GM18873 (cell line): ENCODE measurements at regions not wholly inside any gene's neighbourhood (a gene's known extent, or its start where the extent isn't known, plus 50 kb on each side); places are given as distances from the start of the nearest gene placed in this dataset.

Experiments
- ATAC-seq: cut with Tn5 transposase; IDR thresholded peaks from one replicate; pipeline ENCODE4 v1.9.1; 2021; ENCODE audit warnings: mild to moderate bottlenecking, moderate library complexity, moderate number of reproducible peaks; ENCODE audit not compliant: unreplicated experiment, low FRiP score

DNA sequence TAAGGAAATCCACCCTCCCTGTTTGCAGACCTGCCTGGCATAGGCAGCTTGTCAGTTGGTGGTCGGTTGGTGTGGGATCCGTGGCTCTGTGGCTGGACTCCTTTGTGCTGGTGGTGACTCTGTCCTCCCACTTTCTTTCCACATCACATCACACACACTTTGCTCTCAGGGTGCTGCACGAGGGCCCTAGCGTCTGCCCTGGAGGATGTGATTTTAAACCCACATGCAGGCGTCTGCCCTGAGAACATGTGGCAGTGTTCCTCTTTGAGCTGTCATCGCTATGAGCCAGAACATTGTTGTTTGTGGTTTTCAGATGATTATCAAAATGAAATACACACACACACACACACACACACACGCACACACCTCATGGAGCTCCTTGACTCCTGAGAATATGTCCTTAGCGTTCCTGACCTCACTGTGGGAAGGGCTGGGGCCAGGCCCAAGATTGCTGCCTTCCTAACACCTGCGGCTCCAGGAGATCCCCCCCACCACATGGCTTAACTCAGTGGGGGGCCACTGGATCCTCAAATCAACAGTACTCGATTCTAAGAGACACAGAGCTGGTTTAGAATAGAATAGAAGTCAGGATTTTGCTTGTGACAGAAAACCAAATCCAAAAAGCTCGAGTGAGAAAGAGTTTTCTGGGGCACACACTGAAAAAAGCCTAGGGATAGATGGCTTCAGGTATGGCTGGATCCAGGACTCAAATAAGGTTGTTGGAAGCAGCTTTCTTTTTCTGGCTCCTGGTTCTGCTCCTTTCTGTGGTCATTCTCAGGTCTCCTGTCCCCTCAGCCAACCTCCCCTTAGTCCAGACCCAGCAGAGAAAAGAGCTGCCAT lies 54.8 kb downstream of the RTP5 start:
- ATAC-seq, result no peak

DNA sequence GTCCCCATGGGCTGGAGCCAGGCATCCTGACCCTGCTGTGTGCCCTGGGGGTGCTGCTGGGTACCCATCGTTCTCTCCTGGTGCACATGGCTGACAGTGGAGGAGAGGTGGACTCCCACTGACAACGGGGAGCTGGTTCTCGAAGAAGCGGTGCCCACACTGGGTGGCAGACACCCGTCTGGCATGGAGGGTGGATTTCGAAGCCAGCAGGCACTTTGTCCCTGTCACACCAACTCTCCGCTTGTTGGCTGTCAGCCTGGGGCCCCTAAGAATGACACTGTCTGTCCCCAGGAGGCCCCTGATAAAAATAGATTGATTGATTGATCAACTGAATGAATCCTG lies 55.4 kb downstream of the RTP5 start:
- no peak for ATAC-seq

DNA sequence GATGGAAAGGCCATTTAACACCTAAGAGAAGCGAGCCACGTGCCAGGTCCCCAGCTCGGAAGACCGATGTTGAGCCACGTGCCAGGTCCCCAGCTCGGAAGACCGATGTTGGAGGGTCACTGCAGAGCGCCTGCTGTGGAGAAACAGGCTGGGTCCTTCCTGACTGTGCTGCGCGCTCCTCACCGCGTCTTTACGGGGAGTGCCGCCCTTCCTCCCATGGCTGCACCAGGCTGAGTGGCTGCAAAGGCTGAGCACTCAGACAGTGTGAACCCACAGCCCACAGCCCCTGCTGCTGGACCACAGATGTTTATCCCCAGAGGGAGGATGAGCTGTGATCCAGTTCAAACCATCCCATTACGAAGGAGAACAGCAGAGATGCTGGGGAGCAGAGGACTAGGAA lies 55.7 kb downstream of the RTP5 start:
- no peak for ATAC-seq

DNA sequence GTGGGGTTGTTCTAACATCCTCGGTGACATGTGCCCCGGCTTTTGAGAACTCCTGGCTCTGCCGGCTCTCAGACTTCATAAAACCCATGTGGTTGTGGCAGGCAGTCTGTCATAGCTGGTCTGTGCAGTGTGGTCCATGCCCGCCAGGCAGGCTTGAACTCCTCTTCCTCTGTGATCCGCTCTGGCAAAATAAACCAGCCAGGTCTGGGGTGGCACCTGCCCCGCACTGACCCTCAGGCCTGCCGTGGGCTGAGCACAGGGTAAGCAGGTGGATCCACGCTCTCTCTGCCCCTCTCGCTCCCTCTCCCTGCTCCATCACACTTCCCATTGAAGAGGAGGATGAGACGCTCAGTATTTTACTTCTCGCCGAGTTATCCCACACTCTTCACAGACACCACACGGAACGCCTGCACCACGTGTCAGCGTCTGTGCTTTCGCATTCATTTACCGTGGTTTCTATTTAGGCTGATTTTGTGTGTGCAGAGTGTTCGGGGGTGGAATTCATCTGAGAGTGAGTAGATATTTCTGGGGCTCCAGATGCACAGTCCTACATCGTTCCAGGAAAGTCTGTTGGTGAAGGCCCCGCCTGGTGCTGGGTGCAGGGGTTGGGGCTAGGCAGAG lies 56.4 kb downstream of the RTP5 start:
- ATAC-seq, result no peak

DNA sequence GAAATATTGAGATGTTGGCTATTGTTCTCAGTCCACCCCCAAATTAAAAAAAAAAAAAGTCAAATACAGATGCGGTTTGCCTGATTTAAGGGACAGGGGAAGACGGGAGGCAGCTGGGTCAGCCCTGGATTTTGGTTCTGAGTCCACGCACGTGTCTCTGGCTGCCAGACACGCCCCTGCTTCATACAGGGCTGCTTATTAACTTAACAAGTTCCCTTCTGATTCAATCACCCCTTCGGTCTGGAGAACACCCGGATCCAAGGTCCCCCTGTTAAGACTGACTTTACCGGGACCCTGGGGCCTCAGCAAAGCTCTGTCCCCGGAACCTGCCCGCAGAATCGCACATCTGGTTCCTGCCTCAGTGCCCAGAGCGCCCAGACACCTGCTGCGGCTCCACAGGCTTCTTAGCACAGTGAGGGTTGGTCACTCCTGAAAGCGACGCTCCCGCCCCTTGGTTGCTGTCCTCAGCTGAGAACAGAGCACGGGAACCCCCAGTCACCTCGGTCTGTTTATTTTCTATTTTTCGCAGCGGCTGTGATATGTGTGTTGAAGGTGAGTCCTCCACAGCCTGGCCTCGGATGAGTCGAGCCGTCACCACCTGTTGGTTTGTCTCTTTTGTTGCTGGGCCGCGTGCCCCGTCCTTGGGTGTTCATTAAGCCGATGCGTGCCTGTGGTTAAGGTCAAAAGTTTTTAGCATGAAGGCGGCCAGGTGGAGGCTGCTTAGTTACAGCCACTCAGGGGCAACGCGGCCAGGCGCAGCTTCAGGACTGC lies 57.2 kb downstream of the RTP5 start:
- ATAC-seq, result no peak

DNA sequence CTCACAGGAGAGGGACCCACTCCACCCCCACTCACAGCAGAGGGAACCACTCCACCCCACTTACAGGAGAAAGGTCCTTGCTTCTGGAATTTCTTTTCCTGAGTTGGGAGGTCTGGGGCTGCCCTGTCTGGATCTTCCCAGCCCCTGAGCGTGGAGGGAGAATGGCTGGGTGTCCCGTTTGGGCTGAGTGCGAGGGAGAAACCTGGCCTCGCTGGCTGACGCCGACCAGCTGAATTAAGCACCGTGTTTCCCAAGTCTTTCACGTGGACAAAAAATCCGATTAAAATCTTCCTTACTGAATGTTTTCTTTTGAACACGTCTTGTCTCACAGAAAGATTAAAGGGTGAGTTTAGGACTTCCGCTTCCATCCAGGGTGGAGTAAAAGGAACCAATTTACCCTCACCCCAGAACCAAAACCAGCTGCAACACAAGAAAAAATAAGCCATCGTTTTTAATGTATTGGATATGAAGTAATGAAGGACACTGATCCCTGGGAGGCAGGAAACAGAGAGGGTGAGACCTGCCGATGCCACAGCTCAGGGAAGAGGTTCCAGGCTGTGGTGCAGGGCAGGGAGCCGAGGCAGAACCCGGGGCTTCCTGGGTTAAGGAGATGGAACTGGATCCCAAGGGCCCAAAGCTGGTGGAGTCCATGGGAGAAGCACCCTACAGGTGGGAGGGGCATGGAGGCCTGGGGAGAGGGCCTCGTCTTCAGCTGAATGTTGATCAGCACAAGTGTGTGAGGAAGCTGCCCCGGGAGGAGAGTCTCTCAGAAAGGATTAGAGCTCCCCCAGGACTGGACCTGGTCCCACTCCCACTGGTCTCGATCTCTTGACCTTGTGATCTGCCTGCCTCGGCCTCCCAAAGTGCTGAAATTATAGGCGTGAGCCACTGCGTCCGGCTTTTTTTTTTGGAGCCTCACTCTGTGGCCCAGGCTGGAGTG lies 60.3 kb downstream of the RTP5 start:
- ATAC-seq, result no peak

DNA sequence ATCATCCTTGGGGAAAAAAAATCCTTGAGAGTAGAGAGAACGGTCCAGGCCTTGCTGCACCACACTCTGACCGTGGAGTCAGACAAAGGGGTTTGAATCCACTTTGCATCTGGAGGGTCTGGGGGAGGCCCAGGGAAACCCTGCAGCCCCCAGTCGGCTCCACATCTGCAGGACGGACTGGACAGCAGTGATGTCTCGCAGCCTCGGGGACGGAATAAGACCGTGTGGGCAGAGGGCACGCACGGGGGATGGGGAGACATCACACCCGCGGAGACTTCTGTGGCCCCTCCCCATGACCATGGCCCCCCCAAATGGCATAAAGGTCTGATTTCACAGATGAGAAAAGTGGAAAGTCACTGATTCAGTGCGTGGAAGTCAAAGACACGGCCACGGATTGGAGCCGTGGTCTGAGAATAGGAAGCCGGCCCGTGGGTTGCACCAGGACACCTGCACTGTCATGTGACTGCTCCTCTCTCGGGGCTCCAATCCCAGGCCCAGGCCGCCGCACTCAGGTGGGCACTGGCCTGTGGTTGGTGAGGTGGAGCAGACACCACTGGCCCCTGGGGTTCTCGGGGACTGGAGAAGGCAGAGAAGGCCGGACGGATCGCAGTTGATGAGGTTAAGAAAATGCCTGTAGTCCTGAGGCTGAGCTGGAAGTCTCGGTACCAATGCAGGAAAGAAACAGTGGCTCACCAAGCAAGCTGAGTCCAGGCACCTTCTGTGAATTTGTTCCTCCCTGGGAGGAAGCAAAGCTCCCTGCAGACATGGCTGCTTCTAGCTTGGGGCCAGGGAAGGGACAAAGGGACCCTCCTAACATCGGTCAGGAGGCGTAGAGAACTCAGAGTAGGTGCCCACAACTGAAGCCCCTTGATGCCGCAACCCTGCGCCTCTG lies 61.8 kb downstream of the RTP5 start:
- ATAC-seq, result no peak

DNA sequence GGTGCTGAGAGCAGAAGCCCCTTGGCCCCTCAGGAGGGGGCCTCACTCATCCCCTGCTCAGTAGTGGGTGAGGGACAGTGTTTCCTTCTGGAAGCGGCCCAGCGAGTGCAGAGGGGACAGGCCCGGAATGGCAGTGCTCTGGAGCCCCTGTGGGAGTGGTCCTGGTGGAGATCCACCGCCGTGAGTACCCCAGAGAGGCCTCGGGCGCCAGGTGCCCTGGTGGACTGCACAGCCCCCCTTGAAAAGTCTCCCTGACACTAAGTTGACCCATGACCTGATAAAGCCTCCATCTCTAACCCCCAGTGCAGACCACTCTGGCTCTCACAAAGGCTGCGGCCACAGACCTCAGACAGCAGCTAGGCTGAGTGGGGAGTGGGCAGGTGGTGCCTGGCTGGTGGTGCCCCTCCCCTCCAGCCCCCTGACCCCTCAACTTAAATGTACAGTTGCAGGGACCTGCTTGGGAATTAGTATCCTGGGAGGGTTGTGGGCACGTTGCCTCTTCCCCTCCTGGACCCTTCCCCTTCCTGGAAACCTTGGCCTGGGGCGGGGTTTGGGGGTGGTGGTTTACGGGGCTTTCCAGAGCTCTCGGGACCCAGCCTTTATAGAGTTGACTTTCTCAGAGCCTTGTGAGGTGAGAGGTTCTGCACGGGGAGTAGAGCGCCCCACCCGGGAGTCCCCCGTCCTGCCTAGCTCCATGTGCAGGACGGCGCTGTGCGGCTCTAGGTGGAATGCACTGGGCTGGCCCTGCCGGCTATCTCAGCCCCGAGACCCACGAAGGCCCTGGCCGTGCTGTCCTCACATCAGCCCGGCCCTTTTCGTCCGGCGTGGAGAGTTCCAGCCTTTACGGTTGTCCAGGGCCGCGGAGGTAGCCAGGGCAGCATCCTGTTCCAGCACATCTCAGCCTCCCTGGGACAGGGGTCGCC lies 62.7 kb downstream of the RTP5 start:
- ATAC-seq, result no peak

DNA sequence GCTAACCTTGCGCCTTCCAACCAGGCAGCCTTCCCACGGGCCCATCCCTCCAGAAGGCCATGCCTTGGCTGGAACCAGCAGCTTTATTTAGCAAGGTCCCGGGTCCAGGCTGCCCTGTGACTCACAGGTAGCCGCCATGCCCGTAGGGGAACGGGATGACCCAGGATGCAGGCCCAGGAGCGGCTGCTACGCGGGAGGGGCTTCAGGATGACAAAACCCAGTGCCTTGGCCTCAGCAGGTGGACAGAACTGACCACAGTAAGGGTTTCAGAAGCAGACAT lies 63.3 kb downstream of the RTP5 start:
- no peak for ATAC-seq

DNA sequence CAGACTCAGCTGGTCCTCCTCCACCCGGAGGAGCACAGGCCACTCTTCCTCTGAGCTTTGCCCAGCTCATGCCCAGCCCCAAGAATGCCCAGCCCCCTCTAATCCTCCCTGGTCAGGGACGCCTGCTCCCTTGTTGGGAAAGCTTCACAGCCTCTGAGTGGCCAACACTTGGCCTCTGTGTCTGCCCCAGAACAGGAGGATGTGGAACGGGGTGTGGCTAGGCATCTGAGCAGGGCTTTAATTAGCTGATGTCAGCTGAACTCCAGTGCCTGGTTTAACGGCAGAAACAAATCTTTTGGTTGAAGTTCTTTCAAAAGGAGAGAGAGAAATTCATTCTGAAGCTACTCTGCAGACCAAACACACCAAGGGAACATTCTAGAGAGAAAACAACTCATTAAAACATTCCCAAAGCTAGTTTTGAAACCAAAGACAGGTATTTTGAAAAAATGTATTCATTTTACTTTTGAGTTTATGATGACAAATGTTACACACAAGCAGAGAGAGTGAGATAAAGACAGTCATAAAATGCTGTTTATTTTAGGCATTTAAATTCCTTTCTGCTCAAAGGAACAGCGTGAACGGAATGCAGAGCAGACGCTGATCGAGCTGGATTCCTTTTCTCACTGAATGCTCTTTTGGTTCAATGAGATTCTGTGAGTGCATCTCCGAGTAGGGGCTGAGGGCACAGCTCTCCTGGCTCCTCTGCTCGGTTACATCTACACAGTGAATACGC lies 63.8 kb downstream of the RTP5 start:
- no peak for ATAC-seq

DNA sequence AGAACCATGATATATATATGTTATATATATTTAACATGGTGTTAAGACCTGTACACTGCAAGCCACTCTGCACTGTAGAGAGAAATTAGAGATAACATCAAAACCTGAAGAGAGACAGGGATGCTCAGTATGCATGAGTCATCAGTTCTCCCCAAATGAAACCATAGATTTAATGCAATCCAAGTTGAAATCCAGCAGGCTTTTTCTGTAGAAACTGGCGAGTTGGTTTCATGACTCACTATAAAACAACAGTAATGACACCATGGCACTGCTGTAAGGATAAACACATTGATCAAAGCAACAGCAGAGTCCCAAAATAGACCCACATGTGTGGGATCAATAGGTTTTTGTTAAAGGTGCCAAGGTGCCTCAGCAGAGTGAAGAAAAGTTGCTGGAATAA lies 65.8 kb downstream of the RTP5 start:
- no peak for ATAC-seq

DNA sequence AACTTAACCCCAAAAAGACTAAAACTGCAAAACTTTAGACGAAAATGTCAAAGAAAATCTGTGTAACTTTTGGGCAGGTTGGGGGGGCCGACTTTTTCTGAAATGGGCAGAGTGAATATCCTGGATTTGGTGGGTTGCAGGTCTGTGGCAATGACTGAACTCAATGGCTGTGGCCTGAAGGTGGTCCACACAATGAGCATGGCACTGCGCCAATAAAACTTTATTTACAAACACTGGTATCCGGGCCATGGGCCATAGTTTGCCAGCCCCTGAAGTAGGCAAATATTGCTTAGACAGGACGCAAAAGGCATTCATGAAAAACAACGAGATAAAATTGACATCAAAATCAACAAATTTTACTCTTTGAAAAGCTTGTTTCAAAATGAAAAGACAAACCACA lies 66.2 kb downstream of the RTP5 start:
- ATAC-seq, result no peak

DNA sequence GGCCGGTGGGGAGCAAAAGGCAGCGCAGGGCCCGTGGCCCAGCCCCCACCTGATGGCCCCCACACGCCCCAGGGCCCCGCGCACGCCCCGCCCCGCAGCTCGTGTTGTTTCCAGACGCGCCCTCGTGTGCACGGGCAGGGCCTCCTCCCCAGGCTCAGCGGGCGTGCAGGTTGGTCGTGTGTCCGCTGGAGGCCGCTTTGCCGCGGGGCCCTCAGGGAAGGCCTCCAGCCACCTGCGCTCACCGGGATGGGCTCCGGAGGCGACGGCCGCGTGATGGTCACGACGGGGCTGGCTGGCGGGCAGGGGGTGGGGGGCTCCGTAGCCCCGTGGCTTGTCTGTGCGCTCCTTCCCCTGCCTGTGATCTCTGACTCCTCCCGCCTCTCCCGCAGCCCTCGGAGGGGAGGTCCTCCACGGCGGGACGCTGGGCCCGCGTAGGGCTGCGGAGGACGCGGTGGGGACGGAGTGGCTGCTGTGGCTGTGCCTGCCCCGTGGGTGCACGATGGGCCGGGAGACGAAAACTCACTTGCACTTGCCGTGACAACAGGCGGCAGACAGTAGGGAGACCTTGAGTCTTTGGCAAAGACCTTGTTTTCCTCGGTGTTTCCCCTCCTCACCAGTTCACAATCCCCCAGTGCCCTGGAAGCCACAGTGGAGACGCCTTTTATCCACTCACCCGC lies 67.1 kb downstream of the RTP5 start:
- ATAC-seq, result no peak

DNA sequence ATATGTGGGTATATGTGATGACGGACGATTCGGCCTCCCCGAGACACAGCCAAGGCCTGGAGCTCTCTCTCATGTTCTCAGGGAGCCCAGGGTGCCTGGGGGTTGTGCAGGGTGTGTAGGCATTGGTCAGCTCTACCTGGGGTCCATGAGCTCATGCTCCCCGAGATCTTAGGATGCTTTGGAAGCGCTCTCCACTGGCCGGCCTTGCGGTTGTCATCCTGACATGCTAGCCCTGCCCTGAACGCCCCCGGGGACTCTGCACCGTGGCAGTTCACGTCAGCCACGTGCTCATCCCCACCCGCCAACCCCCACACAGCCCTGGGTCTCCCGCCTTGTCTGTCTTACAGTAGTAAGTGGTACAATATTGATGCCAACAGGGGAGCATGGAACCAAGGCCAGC lies 67.8 kb downstream of the RTP5 start:
- no peak for ATAC-seq

DNA sequence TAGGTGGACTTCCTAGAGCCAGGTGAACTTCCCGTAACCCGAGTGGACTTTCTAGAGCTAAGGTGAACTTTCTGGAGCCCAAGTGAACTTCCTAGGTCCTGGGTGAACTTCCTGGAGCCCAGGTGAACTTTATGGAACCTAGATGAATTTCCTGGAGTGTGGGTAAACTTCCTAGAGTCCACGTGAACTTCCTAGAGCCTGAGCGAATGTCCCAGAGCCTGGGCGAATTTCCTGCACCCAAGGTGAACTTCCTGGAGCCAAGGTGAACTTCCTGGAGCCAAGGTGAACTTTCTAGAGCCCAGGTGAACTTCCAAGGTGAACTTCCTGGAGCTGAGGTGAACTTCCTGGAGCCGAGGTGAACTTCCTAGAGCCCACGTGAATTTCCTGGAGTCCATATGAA lies 70.0 kb downstream of the RTP5 start:
- no peak for ATAC-seq

DNA sequence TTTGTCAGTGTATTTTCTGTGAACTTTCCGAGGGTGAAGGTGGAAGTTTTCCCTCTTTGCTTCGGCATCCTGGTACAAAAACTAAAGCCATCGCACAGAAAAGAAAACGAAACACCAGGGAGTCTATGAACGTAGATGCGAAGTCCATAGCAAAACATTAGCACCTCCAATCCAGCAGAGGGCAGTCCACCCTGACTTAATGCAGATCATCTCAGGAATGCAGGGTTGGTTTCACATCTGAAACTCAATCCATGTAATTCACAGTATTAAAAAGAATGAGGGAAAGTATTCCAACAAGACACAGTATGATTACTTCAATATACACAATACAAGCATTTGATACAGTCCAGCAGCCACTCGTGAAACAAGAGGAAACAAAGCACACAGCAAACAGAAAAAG lies 70.8 kb downstream of the RTP5 start:
- no peak for ATAC-seq

DNA sequence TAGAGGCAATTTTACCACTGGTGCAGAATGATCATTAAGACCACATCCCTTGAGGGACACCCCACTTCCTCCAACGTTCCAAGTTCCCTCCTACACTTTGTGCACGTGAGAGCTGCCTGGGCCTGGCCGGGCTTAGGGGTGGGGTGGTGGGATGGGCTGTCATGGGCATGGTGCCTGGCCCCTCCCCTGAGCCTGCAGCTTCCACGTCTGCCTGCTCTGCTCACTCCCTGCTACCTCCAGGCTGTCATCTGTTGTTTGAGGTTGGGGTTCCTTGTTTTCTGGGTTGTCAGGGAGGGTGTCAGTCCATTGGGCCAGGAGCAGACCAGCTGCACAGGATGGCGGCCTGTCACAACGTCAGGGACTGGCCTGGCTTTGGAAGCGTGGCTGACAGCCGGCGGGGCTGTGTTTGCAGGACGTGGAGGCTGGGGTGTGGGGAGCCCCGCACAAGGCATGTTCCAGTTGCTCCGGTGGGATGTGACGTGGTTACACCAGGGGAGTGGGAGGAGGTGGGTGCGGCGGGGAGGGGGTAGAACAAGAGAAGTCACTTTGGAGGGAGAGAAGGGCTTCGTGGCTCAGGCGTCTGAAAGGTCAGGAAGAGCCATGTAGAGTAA lies 72.3 kb downstream of the RTP5 start:
- no peak for ATAC-seq
